ENCODE measurements at regions not wholly inside any gene's neighbourhood (a gene's known extent, or its start where the extent isn't known, plus 50 kb on each side); places are given as distances from the start of the nearest gene placed in this dataset.

GRCh38 chr7:13673290-13673689 is 316.2 kb downstream of the ETV1 start:
- no peak for TF ChIP-seq EP300 (IDR thresholded peaks at IDR 0.05)
- no peak for TF ChIP-seq CTCF (IDR thresholded peaks at IDR 0.05)
- no peak for TF ChIP-seq POLR2AphosphoS5 (IDR thresholded peaks at IDR 0.05)
- TF ChIP-seq POLR2A (IDR thresholded peaks at IDR 0.05): no peak

Measured in sigmoid colon (tissue), 4 donors.